Small intestine (tissue), 7 donors: ENCODE measurements at regions not wholly inside any gene's neighbourhood (a gene's known extent, or its start where the extent isn't known, plus 50 kb on each side); places are given as distances from the start of the nearest gene placed in this dataset.

ENCODE experiments used
- DNase-seq, 2 donors: peaks; one replicate each; pipeline versions ENCODE4 v3.0.0 to v3.0.0-alpha.2; 2013
- FAIRE-seq: peaks from 2 replicates; lab custom pipeline; 2012; peaks lifted over from hg19 to GRCh38; lab: Jason Lieb, UNC
- H3K27ac ChIP-seq, 3 donors: one replicate each; pipeline ENCODE4 v1.5.1; 2013; ENCODE audit warnings: low read length in 2 of 3, mild to moderate bottlenecking in 2 of 3, control low read depth in 1 of 3, inconsistent platforms in 1 of 3, low read depth in 1 of 3, moderate library complexity in 1 of 3
- H3K27me3 ChIP-seq, 3 donors: one replicate each; pipeline ENCODE4 v1.6.1; 2013; ENCODE audit warnings: low read length in 3 of 3, inconsistent platforms in 1 of 3; ENCODE audit not compliant: control insufficient read depth in 3 of 3, insufficient read depth in 3 of 3
- H3K36me3 ChIP-seq, 3 donors: one replicate each; pipeline ENCODE4 v1.6.1; 2013; ENCODE audit warnings: low read length in 3 of 3, inconsistent platforms in 1 of 3, low read depth in 1 of 3, mild to moderate bottlenecking in 1 of 3, moderate library complexity in 1 of 3; ENCODE audit not compliant: control insufficient read depth in 3 of 3, insufficient read depth in 2 of 3
- H3K4me1 ChIP-seq, 3 donors: one replicate each; pipeline ENCODE4 v1.6.1; 2013; ENCODE audit warnings: low read length in 2 of 3, inconsistent platforms in 1 of 3, low read depth in 1 of 3, mild to moderate bottlenecking in 1 of 3, moderate library complexity in 1 of 3; ENCODE audit not compliant: control insufficient read depth in 3 of 3, insufficient read depth in 2 of 3
- H3K4me3 ChIP-seq, 3 donors: one replicate each; pipeline ENCODE4 v1.5.1; 2013; ENCODE audit warnings: low read length in 3 of 3, control low read depth in 1 of 3, inconsistent platforms in 1 of 3, low read depth in 1 of 3, mild to moderate bottlenecking in 1 of 3, moderate library complexity in 1 of 3
- H3K9me3 ChIP-seq, 2 donors: one replicate each; pipeline ENCODE4 v1.6.1; 2013; ENCODE audit warnings: low read depth in 1 of 2, low read length in 1 of 2; ENCODE audit not compliant: control insufficient read depth in 2 of 2, insufficient read depth in 1 of 2
- WGBS, 3 donors: extraction: QIAGEN DNeasy Blood & Tissue Kit; methylation state at CpG; one replicate each; pipeline ENCODE4 v1.1.7; 2013; 5-methylcytosine and 5-hydroxymethylcytosine counted together
- donor health status: healthy with polysubstance abuse.
- donor health status: control.
- donor health status: control.
- donor health status: Bipolar disorder and iron deficiency.
- donor health status: healthy.

GRCh38 chr18:40874233-40874632, 1080.8 kb upstream of the PIK3C3 start:
- H3K9me3 ChIP-seq, result no peaks in the 10 kb centered on the region
- FAIRE-seq, result no peak

GRCh38 chr18:40868110-40868858, 1086.8 kb upstream of the PIK3C3 start:
- no peaks in the 10 kb centered on the region for H3K27me3 ChIP-seq
- H3K4me3 ChIP-seq, result no peak overlapping the region
- FAIRE-seq, result no peak
- H3K4me1 ChIP-seq, result no peaks in the 10 kb centered on the region
- no peak overlapping the region for H3K27ac ChIP-seq
- 39 to 52% (median 52%) methylated on average over 4 of the region's 4 CpGs for WGBS, 3 donors
- H3K36me3 ChIP-seq, result no peaks in the 10 kb centered on the region
- H3K9me3 ChIP-seq, result no peaks in the 10 kb centered on the region
- DNase-seq, result no peak

More at GRCh38 chr18:40874233-40874632, 1080.8 kb upstream of the PIK3C3 start:
- H3K27ac ChIP-seq, result no peak overlapping the region
- H3K27me3 ChIP-seq, result no peaks in the 10 kb centered on the region
- WGBS, 3 donors, result 67 to 86% (median 71%) methylated on average over 1 of the region's 1 CpG
- H3K4me3 ChIP-seq, result no peak overlapping the region
- H3K4me1 ChIP-seq, result no peaks in the 10 kb centered on the region
- no peak for DNase-seq
- no peaks in the 10 kb centered on the region for H3K36me3 ChIP-seq

- Histone ChIP-seq H3K4me3 (no peak overlapping the region), H3K36me3 (no peaks in the 10 kb centered on the region), H3K9me3 (no peaks in the 10 kb centered on the region), H3K27ac (no peak overlapping the region), H3K4me1 (no peaks in the 10 kb centered on the region), H3K27me3 (no peaks in the 10 kb centered on the region)
- WGBS, 3 donors, result 79 to 85% (median 82%) methylated on average over 2 of the region's 2 CpGs
- DNase-seq (no peak), FAIRE-seq (no peak)
These were observed 1087.6 kb upstream of the PIK3C3 start for GRCh38 chr18:40867459-40867858.

GRCh38 chr18:40866968-40867367, 1088.1 kb upstream of the PIK3C3 start:
- H3K9me3 ChIP-seq, result no peaks in the 10 kb centered on the region
- no peaks in the 10 kb centered on the region for H3K36me3 ChIP-seq
- no peaks in the 10 kb centered on the region for H3K4me1 ChIP-seq
- H3K27me3 ChIP-seq, result no peaks in the 10 kb centered on the region
- DNase-seq, result no peak
- 87 to 91% (median 88%) methylated on average over 3 of the region's 3 CpGs for WGBS, 3 donors
- H3K4me3 ChIP-seq, result no peak overlapping the region
- FAIRE-seq, result no peak
- H3K27ac ChIP-seq, result no peak overlapping the region

- Histone ChIP-seq H3K4me3 (no peak overlapping the region), H3K9me3 (no peaks in the 10 kb centered on the region), H3K4me1 (no peaks in the 10 kb centered on the region), H3K27ac (no peak overlapping the region), H3K36me3 (no peaks in the 10 kb centered on the region), H3K27me3 (no peaks in the 10 kb centered on the region)
- 75 to 84% (median 83%) methylated on average over 5 of the region's 5 CpGs for WGBS, 3 donors
- FAIRE-seq (no peak), DNase-seq (no peak)
These were observed 1088.9 kb upstream of the PIK3C3 start for GRCh38 chr18:40866013-40866645.

GRCh38 chr18:40864846-40865245, 1090.2 kb upstream of the PIK3C3 start:
- H3K36me3 ChIP-seq, result no peaks in the 10 kb centered on the region
- no peak overlapping the region for H3K27ac ChIP-seq
- FAIRE-seq (no peak), DNase-seq (no peak)
- no peaks in the 10 kb centered on the region for H3K9me3 ChIP-seq
- H3K4me1 ChIP-seq, result no peaks in the 10 kb centered on the region
- H3K27me3 ChIP-seq, result no peaks in the 10 kb centered on the region
- H3K4me3 ChIP-seq, result no peak overlapping the region
- WGBS, 3 donors, result 84 to 92% (median 89%) methylated on average over 2 of the region's 2 CpGs

GRCh38 chr18:40863801-40864200, 1091.2 kb upstream of the PIK3C3 start:
- Histone ChIP-seq H3K4me1 (no peaks in the 10 kb centered on the region), H3K36me3 (no peaks in the 10 kb centered on the region), H3K4me3 (no peak overlapping the region), H3K9me3 (no peaks in the 10 kb centered on the region), H3K27ac (no peak overlapping the region), H3K27me3 (no peaks in the 10 kb centered on the region)
- 67 to 74% (median 74%) methylated on average over 3 of the region's 3 CpGs for whole genome bisulfite sequencing, 3 donors
- FAIRE-seq, result no peak
- DNase-seq, result no peak

- Histone ChIP-seq H3K9me3 (no peaks in the 10 kb centered on the region), H3K4me3 (no peak overlapping the region), H3K27ac (no peak overlapping the region), H3K36me3 (no peaks in the 10 kb centered on the region), H3K4me1 (no peaks in the 10 kb centered on the region), H3K27me3 (no peaks in the 10 kb centered on the region)
- 48 to 73% (median 62%) methylated on average over 2 of the region's 2 CpGs for WGBS, 3 donors
- FAIRE-seq, result no peak
- no peak for DNase-seq
These were observed 1094.8 kb upstream of the PIK3C3 start for GRCh38 chr18:40860189-40860588.
